Liver (tissue), 8 donors: ENCODE measurements at regions not wholly inside any gene's neighbourhood (a gene's known extent, or its start where the extent isn't known, plus 50 kb on each side); places are given as distances from the start of the nearest gene placed in this dataset.

Experiments
- DNase-seq: peaks from one replicate; pipeline ENCODE4 v3.0.0-alpha.2; 2017; ENCODE audit warnings: low spot score
- H3K27ac ChIP-seq, 2 donors: one replicate each; pipeline ENCODE4 v1.7.0; 2013; ENCODE audit warnings: inconsistent platforms in 2 of 2, low read length in 2 of 2, control low read depth in 1 of 2, low read depth in 1 of 2, mild to moderate bottlenecking in 1 of 2
- H3K27me3 ChIP-seq, 4 donors: one replicate each; pipeline versions ENCODE4 v1.6.1 to v1.7.0; 2013; ENCODE audit warnings: low read length in 3 of 4, inconsistent platforms in 1 of 4, mild to moderate bottlenecking in 1 of 4, moderate library complexity in 1 of 4; ENCODE audit not compliant: control insufficient read depth in 4 of 4, insufficient read depth in 4 of 4
- H3K36me3 ChIP-seq, 4 donors: one replicate each; pipeline versions ENCODE4 v1.6.1 to v1.7.0; 2013; ENCODE audit warnings: low read length in 3 of 4, mild to moderate bottlenecking in 3 of 4, low read depth in 1 of 4, moderate library complexity in 1 of 4; ENCODE audit not compliant: control insufficient read depth in 4 of 4, insufficient read depth in 3 of 4
- H3K4me1 ChIP-seq, 4 donors: one replicate each; pipeline versions ENCODE4 v1.6.1 to v1.7.0; 2013; ENCODE audit warnings: low read length in 3 of 4, mild to moderate bottlenecking in 3 of 4, moderate library complexity in 1 of 4; ENCODE audit not compliant: control insufficient read depth in 4 of 4, insufficient read depth in 4 of 4
- H3K4me3 ChIP-seq, 3 donors: one replicate each; pipeline versions ENCODE4 v1.6.1 to v1.7.0; 2013; ENCODE audit warnings: low read length in 3 of 3, control low read depth in 1 of 3, low read depth in 1 of 3, mild to moderate bottlenecking in 1 of 3
- H3K9ac ChIP-seq, 2 donors: one replicate each; pipeline ENCODE4 v1.7.0; 2013; ENCODE audit warnings: low read length in 2 of 2, mild to moderate bottlenecking in 2 of 2, moderate library complexity in 2 of 2, control low read depth in 1 of 2, low read depth in 1 of 2
- H3K9me3 ChIP-seq, 4 donors: one replicate each; pipeline versions ENCODE4 v1.6.1 to v1.7.0; 2013; ENCODE audit warnings: low read length in 3 of 4; ENCODE audit not compliant: control insufficient read depth in 4 of 4
- ATF3 ChIP-seq: IDR thresholded peaks from 2 replicates; pipeline ENCODE4 v1.6.1; 2016; ENCODE audit warnings: antibody characterized with exemption
- EGR1 ChIP-seq, 2 donors: IDR thresholded peaks; 2 replicates each; pipeline ENCODE4 v1.6.1; 2016 to 2018; ENCODE audit warnings: antibody characterized with exemption in 2 of 2, low read depth in 2 of 2
- FOXA1 ChIP-seq: IDR thresholded peaks from 2 replicates; pipeline ENCODE4 v1.6.1; 2016; ENCODE audit warnings: antibody characterized with exemption
- FOXA2 ChIP-seq: IDR thresholded peaks from 2 replicates; pipeline ENCODE4 v1.6.1; 2016; ENCODE audit warnings: antibody characterized with exemption
- GABPA ChIP-seq, 2 donors: IDR thresholded peaks in 1 of 2; conservative IDR thresholded peaks in 1 of 2; 2 replicates each; pipeline ENCODE4 v1.6.1; 2016; ENCODE audit warnings: antibody characterized with exemption in 2 of 2, mild to moderate bottlenecking in 1 of 2, moderate library complexity in 1 of 2
- HNF4A ChIP-seq, 2 donors: conservative IDR thresholded peaks; 2 replicates each; pipeline ENCODE4 v1.6.1; 2016; ENCODE audit warnings: antibody characterized with exemption in 2 of 2, mild to moderate bottlenecking in 2 of 2
- HNF4G ChIP-seq: IDR thresholded peaks from 2 replicates; pipeline ENCODE4 v1.6.1; 2016; ENCODE audit warnings: antibody characterized with exemption
- JUND ChIP-seq, 2 donors: IDR thresholded peaks; 2 replicates each; pipeline ENCODE4 v1.6.1; 2016; ENCODE audit warnings: antibody characterized with exemption in 2 of 2
- NR2F2 ChIP-seq: IDR thresholded peaks from 2 replicates; pipeline ENCODE4 v1.6.1; 2016; ENCODE audit warnings: antibody characterized with exemption
- RAD21 ChIP-seq, 2 donors: IDR thresholded peaks; 2 replicates each; pipeline ENCODE4 v1.6.1; 2016; ENCODE audit warnings: antibody characterized with exemption in 2 of 2, mild to moderate bottlenecking in 2 of 2
- RXRA ChIP-seq, 2 donors: IDR thresholded peaks; 2 replicates each; pipeline ENCODE4 v1.6.1; 2017 to 2018; ENCODE audit warnings: antibody characterized with exemption in 2 of 2, mild to moderate bottlenecking in 1 of 2
- SP1 ChIP-seq: IDR thresholded peaks from 2 replicates; pipeline ENCODE4 v1.6.1; 2018; ENCODE audit warnings: antibody characterized with exemption, mild to moderate bottlenecking
- TAF1 ChIP-seq: conservative IDR thresholded peaks from 2 replicates; pipeline ENCODE4 v1.6.1; 2016; ENCODE audit warnings: antibody characterized with exemption, mild to moderate bottlenecking
- YY1 ChIP-seq: IDR thresholded peaks from 2 replicates; pipeline ENCODE4 v1.6.1; 2016; ENCODE audit warnings: antibody characterized with exemption, mild to moderate bottlenecking
- ZBTB33 ChIP-seq: IDR thresholded peaks from 2 replicates; pipeline ENCODE4 v1.6.1; 2016; ENCODE audit warnings: antibody characterized with exemption
- WGBS: extraction: QIAGEN DNeasy Blood & Tissue Kit; methylation state at CpG from one replicate; pipeline ENCODE4 v1.1.7; 2013; 5-methylcytosine and 5-hydroxymethylcytosine counted together
- TF ChIP-seq, protein P1 (sequence below): IDR thresholded peaks from 2 replicates; pipeline ENCODE4 v1.6.1; 2016; ENCODE audit warnings: antibody characterized with exemption
- TF ChIP-seq, protein P2 (sequence below): fragments of 150-350 bp; IDR thresholded peaks from 2 replicates; pipeline ENCODE4 v1.5.1; 2017; ENCODE audit warnings: improper control_type of control experiment, low read depth, low read length; ENCODE audit not compliant: missing input control
- TF ChIP-seq, protein P3 (sequence below): IDR thresholded peaks from 2 replicates; pipeline ENCODE4 v1.6.1; 2016; ENCODE audit warnings: antibody characterized with exemption, mild to moderate bottlenecking
- donor health status: healthy.
- donor health status: healthy.
- donor health status: healthy.
- donor health status: healthy.
- donor health status: healthy.

DNA sequence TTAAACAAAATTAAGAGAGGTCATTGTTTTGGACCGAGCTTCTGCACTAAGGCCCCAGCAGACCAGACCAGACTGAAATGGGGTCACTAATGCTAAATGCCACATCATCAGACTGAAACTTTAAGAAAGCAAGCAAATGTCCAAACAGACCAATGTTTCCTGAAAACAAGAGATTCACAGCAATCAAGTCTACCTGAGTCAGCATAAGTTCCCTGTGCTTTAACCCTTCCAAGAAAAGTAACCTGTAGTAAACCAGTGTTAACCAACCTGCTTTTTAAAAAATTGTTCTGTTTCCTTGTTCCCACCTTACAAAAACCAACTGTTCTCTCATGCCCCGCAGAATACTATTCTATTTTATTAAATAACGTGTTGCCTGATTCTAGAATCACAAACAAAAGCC is 241.1 kb upstream of the GADL1 start:
- 94% methylated on average over 3 of the region's 3 CpGs for WGBS
- DNase-seq, result no peak
- no peak overlapping the region for H3K27ac ChIP-seq
- H3K27me3 ChIP-seq, result no peaks in the 10 kb centered on the region
- H3K9me3 ChIP-seq, result no peaks in the 10 kb centered on the region
- no peak overlapping the region for H3K4me3 ChIP-seq
- TF ChIP-seq YY1, result no peak
- TF ChIP-seq HNF4A (conservative IDR thresholded peaks at IDR 0.05), result no peak
- TF ChIP-seq NR2F2, result no peak
- no peak for TF ChIP-seq FOXA2
- TF ChIP-seq, protein P1, sequence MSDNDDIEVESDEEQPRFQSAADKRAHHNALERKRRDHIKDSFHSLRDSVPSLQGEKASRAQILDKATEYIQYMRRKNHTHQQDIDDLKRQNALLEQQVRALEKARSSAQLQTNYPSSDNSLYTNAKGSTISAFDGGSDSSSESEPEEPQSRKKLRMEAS, result no peak
- no peak for TF ChIP-seq FOXA1
- TF ChIP-seq RXRA (IDR thresholded peaks at IDR 0.05), result no peak
- no peak for TF ChIP-seq HNF4G
- no peaks in the 10 kb centered on the region for H3K36me3 ChIP-seq
- H3K4me1 ChIP-seq, result no peaks in the 10 kb centered on the region
- no peak overlapping the region for H3K9ac ChIP-seq

DNA sequence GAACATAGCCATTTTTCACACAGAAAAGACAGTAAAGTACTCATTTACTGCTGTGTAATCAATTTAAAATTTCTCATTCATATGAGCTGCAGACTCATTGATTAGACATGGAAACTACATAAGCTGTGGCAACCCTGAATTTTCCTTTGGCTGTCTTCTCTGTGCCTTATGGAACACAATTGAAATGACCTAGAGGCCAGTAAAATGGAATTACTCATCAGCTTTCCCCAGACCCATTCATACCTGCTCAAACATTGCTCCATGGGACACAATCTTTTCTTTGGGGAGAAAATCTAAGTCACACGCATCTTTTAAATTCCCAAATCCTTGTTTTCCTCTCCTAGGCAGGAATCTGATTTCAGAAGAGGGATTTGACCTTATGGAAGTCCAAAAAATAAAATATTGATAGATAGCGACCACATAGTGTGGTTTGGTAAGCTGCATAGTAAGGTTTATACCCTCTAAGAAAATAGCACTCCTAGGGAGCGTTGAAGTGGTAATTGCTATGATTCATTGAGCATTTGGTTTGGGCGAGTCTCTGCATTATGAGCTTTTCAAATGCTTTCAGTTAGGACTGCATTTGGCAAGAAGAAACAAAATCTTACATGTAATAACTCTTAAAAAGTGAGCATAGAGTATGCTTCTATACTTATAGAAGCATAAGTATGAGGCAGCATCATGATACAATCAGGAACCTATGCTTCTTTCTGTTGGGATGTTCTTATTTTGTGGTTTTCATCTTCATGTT is 243.4 kb upstream of the GADL1 start:
- H3K9me3 ChIP-seq, result no peaks in the 10 kb centered on the region
- H3K4me1 ChIP-seq, result no peaks in the 10 kb centered on the region
- no peaks in the 10 kb centered on the region for H3K27me3 ChIP-seq
- H3K36me3 ChIP-seq, result no peaks in the 10 kb centered on the region
- H3K27ac ChIP-seq, result no peak overlapping the region
- no peak for TF ChIP-seq HNF4A (conservative IDR thresholded peaks at IDR 0.05)
- no peak for TF ChIP-seq ATF3
- TF ChIP-seq, protein P1, result no peak
- no peak for TF ChIP-seq YY1
- TF ChIP-seq RXRA (IDR thresholded peaks at IDR 0.05), result no peak
- no peak for TF ChIP-seq JUND (IDR thresholded peaks at IDR 0.05)
- no peak for TF ChIP-seq EGR1 (IDR thresholded peaks at IDR 0.05; ENCODE audit: low read depth in 2 of 2)
- TF ChIP-seq, protein P2, sequence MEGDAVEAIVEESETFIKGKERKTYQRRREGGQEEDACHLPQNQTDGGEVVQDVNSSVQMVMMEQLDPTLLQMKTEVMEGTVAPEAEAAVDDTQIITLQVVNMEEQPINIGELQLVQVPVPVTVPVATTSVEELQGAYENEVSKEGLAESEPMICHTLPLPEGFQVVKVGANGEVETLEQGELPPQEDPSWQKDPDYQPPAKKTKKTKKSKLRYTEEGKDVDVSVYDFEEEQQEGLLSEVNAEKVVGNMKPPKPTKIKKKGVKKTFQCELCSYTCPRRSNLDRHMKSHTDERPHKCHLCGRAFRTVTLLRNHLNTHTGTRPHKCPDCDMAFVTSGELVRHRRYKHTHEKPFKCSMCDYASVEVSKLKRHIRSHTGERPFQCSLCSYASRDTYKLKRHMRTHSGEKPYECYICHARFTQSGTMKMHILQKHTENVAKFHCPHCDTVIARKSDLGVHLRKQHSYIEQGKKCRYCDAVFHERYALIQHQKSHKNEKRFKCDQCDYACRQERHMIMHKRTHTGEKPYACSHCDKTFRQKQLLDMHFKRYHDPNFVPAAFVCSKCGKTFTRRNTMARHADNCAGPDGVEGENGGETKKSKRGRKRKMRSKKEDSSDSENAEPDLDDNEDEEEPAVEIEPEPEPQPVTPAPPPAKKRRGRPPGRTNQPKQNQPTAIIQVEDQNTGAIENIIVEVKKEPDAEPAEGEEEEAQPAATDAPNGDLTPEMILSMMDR, result no peak
- TF ChIP-seq ZBTB33, result no peak
- TF ChIP-seq GABPA (IDR thresholded peaks at IDR 0.05 in 1 of 2, conservative IDR thresholded peaks at IDR 0.05 in 1 of 2), result no peak
- TF ChIP-seq, protein P3, sequence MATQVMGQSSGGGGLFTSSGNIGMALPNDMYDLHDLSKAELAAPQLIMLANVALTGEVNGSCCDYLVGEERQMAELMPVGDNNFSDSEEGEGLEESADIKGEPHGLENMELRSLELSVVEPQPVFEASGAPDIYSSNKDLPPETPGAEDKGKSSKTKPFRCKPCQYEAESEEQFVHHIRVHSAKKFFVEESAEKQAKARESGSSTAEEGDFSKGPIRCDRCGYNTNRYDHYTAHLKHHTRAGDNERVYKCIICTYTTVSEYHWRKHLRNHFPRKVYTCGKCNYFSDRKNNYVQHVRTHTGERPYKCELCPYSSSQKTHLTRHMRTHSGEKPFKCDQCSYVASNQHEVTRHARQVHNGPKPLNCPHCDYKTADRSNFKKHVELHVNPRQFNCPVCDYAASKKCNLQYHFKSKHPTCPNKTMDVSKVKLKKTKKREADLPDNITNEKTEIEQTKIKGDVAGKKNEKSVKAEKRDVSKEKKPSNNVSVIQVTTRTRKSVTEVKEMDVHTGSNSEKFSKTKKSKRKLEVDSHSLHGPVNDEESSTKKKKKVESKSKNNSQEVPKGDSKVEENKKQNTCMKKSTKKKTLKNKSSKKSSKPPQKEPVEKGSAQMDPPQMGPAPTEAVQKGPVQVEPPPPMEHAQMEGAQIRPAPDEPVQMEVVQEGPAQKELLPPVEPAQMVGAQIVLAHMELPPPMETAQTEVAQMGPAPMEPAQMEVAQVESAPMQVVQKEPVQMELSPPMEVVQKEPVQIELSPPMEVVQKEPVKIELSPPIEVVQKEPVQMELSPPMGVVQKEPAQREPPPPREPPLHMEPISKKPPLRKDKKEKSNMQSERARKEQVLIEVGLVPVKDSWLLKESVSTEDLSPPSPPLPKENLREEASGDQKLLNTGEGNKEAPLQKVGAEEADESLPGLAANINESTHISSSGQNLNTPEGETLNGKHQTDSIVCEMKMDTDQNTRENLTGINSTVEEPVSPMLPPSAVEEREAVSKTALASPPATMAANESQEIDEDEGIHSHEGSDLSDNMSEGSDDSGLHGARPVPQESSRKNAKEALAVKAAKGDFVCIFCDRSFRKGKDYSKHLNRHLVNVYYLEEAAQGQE, result no peak
- no peak for TF ChIP-seq TAF1
- TF ChIP-seq HNF4G, result no peak
- no peak for TF ChIP-seq RAD21 (IDR thresholded peaks at IDR 0.05)
- TF ChIP-seq SP1, result no peak
- TF ChIP-seq FOXA2, result no peak
- no peak for TF ChIP-seq FOXA1
- no peak for TF ChIP-seq NR2F2
- DNase-seq, result no peak
- no peak overlapping the region for H3K9ac ChIP-seq
- no peak overlapping the region for H3K4me3 ChIP-seq
- WGBS, result 94% methylated on average over 4 of the region's 4 CpGs
